SK-N-MC (cell line): ENCODE measurements at regions not wholly inside any gene's neighbourhood (a gene's known extent, or its start where the extent isn't known, plus 50 kb on each side); places are given as distances from the start of the nearest gene placed in this dataset.

Experiments used
- EZH2 ChIP-seq: fragments of 200-600 bp; sonication (generic); IDR thresholded peaks from one replicate; pipeline ENCODE4 v1.6.1; 2017; ENCODE audit warnings: antibody characterized with exemption
- FOXP2 ChIP-seq: optimal IDR thresholded peaks from 2 replicates; pipeline ENCODE3; 2011; ENCODE audit warnings: mild to moderate bottlenecking, moderate library complexity; ENCODE audit not compliant: insufficient read depth; ENCODE audit errors: extremely low read length, control extremely low read depth
- POLR2AphosphoS5 ChIP-seq: IDR thresholded peaks from 2 replicates; pipeline ENCODE4 v1.6.1; 2012; ENCODE audit warnings: mild to moderate bottlenecking, low read depth, low read length, borderline replicate concordance

DNA sequence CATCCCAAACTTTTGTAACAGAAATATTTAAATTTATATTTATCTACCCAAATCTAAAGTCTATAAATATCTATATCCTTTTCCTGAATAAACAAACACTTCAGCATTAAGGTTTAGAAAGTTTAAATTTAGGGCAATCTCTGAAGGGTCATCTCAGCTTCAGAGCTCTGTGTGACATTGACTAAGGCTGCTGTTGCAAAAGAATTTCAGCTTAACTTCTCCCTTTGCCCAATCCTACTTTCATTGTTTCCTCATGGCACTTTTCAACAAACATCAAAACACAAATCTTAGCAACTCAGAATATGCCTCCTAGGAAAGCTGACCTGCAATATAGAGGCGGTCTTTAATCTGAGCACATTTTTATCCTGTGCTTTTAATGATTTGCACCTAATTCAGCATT, 79.7 kb upstream of the BANK1 start:
- TF ChIP-seq POLR2AphosphoS5 (no peak), EZH2 (no peak), FOXP2 (no peak)
